Gastroesophageal sphincter (tissue), 4 donors: ENCODE measurements at regions not wholly inside any gene's neighbourhood (a gene's known extent, or its start where the extent isn't known, plus 50 kb on each side); places are given as distances from the start of the nearest gene placed in this dataset.

ENCODE experiments used
- ATAC-seq: fragments of 150-250 bp; one replicate; pipeline ENCODE4 v1.9.1; 2016; ENCODE audit warnings: mild to moderate bottlenecking, moderate library complexity
- H3K27ac ChIP-seq, 4 donors: fragments of 200-600 bp; sonication (generic) in 3 of 4; 1 replicate in 3 of 4; 2 replicates in 1 of 4; pipeline ENCODE4 v1.5.1; 2016 to 2019
- H3K27me3 ChIP-seq: fragments of 200-600 bp; sonication (generic); one replicate; pipeline ENCODE4 v1.5.1; 2019
- H3K36me3 ChIP-seq, 2 donors: fragments of 200-600 bp; sonication (generic); one replicate each; pipeline ENCODE4 v1.5.1; 2019; ENCODE audit warnings: control low read depth in 1 of 2
- H3K4me1 ChIP-seq, 3 donors: fragments of 200-600 bp; sonication (generic); 1 replicate in 2 of 3; 2 replicates in 1 of 3; pipeline ENCODE4 v1.5.1; 2016 to 2019; ENCODE audit warnings: control low read depth in 2 of 3
- H3K4me3 ChIP-seq, 2 donors: fragments of 200-600 bp; sonication (generic); one replicate each; pipeline ENCODE4 v1.5.1; 2019; ENCODE audit warnings: mild to moderate bottlenecking in 1 of 2, moderate library complexity in 1 of 2
- H3K9me3 ChIP-seq, 3 donors: fragments of 200-600 bp; sonication (generic); one replicate each; pipeline ENCODE4 v1.5.1; 2017 to 2019; ENCODE audit warnings: control low read depth in 2 of 3
- CTCF ChIP-seq, 4 experiments: fragments of 200-600 bp in 2 of 4; fragments of 450-650 bp in 2 of 4; sonication (generic) in 1 of 4; IDR thresholded peaks; one replicate each; pipeline ENCODE4 v1.5.1; 2017 to 2019; ENCODE audit warnings: antibody characterized with exemption in 4 of 4, mild to moderate bottlenecking in 2 of 4, moderate library complexity in 2 of 4
- EP300 ChIP-seq: sonication (generic); formaldehyde crosslinking; IDR thresholded peaks from one replicate; pipeline ENCODE4 v1.6.1; 2017; ENCODE audit warnings: antibody characterized with exemption, mild to moderate bottlenecking
- POLR2A ChIP-seq, 2 donors: fragments of 450-650 bp; IDR thresholded peaks; one replicate each; pipeline ENCODE4 v1.6.1; 2017; ENCODE audit warnings: antibody characterized with exemption in 2 of 2, mild to moderate bottlenecking in 2 of 2, moderate library complexity in 1 of 2
- POLR2AphosphoS5 ChIP-seq: sonication (generic); formaldehyde crosslinking; IDR thresholded peaks from one replicate; pipeline ENCODE4 v1.6.1; 2017; ENCODE audit warnings: antibody characterized with exemption
- WGBS, 2 donors: methylation state at CpG; one replicate each; pipeline ENCODE4 v1.1.5; 2018; ENCODE audit warnings: low coverage in 1 of 2; 5-methylcytosine and 5-hydroxymethylcytosine counted together

GRCh38 chr4:81747242-81747930 lies 275.7 kb upstream of the RASGEF1B start:
- no peaks in the 10 kb centered on the region for H3K9me3 ChIP-seq
- no peaks in the 10 kb centered on the region for H3K4me1 ChIP-seq
- no peak overlapping the region for H3K27ac ChIP-seq
- ATAC-seq: peak; percentile 41
- no peaks in the 10 kb centered on the region for H3K27me3 ChIP-seq
- TF ChIP-seq POLR2AphosphoS5 (no peak), POLR2A (IDR thresholded peaks at IDR 0.05) (no peak), EP300 (no peak), CTCF (IDR thresholded peaks at IDR 0.05) (no peak)
- no peaks in the 10 kb centered on the region for H3K36me3 ChIP-seq
- no peak overlapping the region for H3K4me3 ChIP-seq
- WGBS, 2 donors: 69% methylated on average over 2 of the region's 2 CpGs; no CpG with 5 or more reads in 1 of the 2 donors

DNA sequence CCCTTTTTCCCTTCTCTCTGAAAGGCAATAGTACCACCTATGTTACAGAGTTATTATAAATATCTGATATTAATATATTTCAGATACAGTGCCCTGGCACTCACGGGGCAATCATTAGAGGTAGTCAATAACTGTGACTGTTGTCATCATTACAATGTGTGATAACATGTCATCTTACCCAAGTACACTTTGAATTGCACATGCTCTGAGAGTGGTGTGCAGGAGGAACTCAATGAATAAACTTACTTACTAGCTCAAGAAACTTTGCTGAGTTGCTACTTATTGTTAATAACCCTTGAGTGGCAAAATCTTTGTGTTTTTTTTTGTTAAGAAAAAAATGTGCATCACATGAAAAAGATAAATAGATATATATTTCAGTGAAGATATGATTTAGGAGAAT lies 275.1 kb upstream of the RASGEF1B start:
- Histone ChIP-seq H3K27me3 (no peaks in the 10 kb centered on the region), H3K9me3 (no peaks in the 10 kb centered on the region), H3K36me3 (no peaks in the 10 kb centered on the region), H3K4me3 (no peak overlapping the region), H3K4me1 (no peaks in the 10 kb centered on the region), H3K27ac (no peak overlapping the region)
- 81 to 83% methylated on average over 1 of the region's 1 CpG for WGBS, 2 donors
- TF ChIP-seq POLR2A (IDR thresholded peaks at IDR 0.05) (no peak), CTCF (IDR thresholded peaks at IDR 0.05) (no peak), POLR2AphosphoS5 (no peak), EP300 (no peak)
- ATAC-seq: no peak

DNA sequence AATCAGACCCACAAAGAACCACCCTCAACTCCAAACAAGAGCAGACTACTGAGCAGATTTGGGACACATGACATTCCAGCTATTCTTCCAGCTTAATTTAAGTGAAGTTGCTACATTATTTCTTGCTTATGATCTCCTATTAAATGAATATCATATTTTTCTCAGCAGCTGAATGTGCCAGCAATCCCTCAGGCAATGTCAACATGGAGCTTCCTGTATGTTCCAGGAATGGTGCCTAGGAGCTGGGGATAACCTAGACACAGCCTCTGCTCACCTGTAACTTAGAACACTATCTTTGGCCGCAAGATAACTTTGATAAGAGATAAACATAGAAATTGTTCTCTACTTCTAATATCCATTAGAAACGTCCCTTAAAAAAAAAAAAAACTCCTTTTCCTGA lies 274.4 kb upstream of the RASGEF1B start:
- no peak for ATAC-seq
- Histone ChIP-seq H3K36me3 (no peaks in the 10 kb centered on the region), H3K4me1 (peaks cover 0 to 2% (median 0%) of the 10 kb centered on the region in 3 donors), H3K4me3 (no peak overlapping the region), H3K27ac (no peak overlapping the region), H3K9me3 (no peaks in the 10 kb centered on the region), H3K27me3 (no peaks in the 10 kb centered on the region)
- no peak for TF ChIP-seq EP300
- no peak for TF ChIP-seq POLR2AphosphoS5
- TF ChIP-seq CTCF (IDR thresholded peaks at IDR 0.05): no peak
- TF ChIP-seq POLR2A (IDR thresholded peaks at IDR 0.05): no peak
- WGBS, 2 donors: 75 to 100% methylated on average over 1 to 2 of the region's 2 CpGs

DNA sequence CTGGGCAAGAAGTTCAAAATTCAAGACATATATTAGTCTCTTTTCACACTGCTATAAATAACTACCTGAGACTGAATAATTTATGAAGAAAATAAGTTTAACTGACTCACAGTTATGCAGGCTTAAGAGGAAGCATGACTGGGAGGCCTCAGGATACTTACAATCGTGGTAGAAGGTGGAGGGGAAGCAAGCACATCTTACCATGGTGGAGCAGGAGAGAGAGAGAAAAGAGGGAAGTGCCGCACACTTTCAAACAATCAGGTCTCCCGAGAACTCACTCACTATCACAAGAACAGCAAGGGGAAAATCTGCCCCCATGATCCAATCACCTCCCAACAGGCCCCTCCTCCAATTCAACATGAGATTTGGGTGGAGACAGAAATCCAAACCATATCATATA lies 273.3 kb upstream of the RASGEF1B start:
- Histone ChIP-seq H3K4me1 (peaks cover 0 to 9% (median 0%) of the 10 kb centered on the region in 3 donors), H3K4me3 (no peak overlapping the region), H3K36me3 (no peaks in the 10 kb centered on the region), H3K27me3 (no peaks in the 10 kb centered on the region), H3K27ac (no peak overlapping the region), H3K9me3 (no peaks in the 10 kb centered on the region)
- ATAC-seq: no peak
- 42 to 59% methylated on average over 2 to 3 of the region's 3 CpGs for WGBS, 2 donors
- TF ChIP-seq POLR2AphosphoS5: no peak

DNA sequence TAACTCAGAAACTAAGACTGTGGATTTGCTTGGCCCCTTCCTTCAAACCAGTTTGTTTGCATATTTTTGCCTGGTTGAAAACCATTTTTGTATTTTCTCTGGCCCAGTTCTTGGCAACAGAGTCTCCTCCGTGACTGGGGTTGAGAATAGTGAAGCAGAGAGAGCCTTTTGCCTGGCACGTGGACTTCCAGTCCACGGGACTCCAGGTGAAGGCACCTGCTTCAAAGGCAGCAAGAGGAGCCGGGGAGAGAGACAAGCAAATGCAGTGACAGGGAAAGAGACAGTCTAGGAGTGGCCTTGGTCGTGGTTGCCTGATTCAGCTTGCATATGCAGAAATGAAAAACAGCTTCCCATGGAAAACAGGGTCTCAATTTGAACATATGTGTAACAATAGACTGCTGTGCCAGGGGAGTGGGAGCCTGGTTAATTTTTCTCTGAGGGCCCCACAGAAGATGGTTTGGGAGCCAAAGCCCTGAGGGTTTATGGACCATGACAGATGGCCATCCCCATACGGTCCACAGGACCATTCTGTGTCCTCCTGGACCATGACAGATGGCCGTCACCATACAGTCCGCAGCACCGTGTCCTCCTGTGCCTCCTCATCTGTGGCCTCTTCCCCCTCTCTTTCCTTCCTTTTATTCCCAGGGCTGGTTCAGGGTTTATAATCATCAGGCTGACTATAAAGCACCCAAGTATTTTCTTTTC lies 272.2 kb upstream of the RASGEF1B start:
- no peak for ATAC-seq
- Histone ChIP-seq H3K27me3 (no peaks in the 10 kb centered on the region), H3K36me3 (no peaks in the 10 kb centered on the region), H3K27ac (no peak overlapping the region), H3K4me3 (no peak overlapping the region), H3K9me3 (no peaks in the 10 kb centered on the region), H3K4me1 (peaks cover 0 to 9% (median 0%) of the 10 kb centered on the region in 3 donors)
- TF ChIP-seq POLR2AphosphoS5: no peak
- TF ChIP-seq POLR2A (IDR thresholded peaks at IDR 0.05): no peak
- TF ChIP-seq CTCF (IDR thresholded peaks at IDR 0.05): no peak
- 80 to 87% methylated on average over 3 to 4 of the region's 9 CpGs for WGBS, 2 donors
